DMS153 treated with DMSO at 0.1 percent for 48 hours (cell line): ENCODE measurements at regions not wholly inside any gene's neighbourhood (a gene's known extent, or its start where the extent isn't known, plus 50 kb on each side); places are given as distances from the start of the nearest gene placed in this dataset.

Experiments used
- DNase-seq: peaks from one replicate; lab custom pipeline; 2025; ENCODE audit not compliant: unreplicated experiment; lab: John Stamatoyannopoulos, UW

DNA sequence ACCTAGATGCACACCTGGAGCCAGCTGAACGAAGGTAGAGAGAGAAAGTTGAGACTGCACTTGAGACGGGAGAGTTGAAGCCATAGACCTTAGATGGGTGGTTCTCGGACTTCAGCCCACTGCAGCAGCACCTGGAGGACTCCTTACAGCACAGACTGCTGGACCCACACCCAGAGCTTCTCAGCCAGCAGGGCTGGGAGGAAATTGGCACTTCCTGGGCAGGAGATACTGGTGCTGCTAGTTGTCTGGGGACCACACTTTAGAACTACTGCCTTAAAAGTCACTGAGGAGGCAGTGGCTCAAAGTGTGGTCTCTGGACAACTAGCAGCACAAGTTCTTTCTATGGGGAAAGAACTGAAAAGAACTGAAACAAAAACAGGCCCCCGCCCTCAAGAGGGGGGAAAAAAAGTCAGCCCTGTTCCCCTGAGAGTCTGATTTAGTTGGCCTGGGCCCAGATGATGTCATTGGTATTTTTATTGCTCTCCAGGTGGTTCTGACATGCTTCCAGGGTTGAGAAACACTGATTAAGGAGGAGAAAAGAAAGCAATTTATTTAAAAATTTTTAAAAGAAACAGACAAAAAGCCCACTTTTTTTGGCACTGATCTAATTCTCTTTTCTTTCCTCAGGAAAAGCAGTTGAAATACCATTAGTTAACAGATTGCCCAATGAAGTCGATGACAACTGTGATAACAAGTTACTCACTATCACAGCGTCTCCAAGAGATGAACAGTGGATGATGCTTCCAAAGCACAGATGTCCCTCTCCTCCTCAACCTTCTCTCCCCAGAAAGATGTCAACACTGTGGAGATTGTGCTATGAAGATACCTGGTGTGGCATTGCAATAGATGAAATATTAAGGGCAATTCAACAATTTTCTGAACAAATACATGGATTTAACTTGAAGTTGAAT is 73.6 kb upstream of the ADAMTS16 start:
- no peak for DNase-seq

GRCh38 chr5:5069851-5070250 is 70.3 kb upstream of the ADAMTS16 start:
- DNase-seq: no peak

DNA sequence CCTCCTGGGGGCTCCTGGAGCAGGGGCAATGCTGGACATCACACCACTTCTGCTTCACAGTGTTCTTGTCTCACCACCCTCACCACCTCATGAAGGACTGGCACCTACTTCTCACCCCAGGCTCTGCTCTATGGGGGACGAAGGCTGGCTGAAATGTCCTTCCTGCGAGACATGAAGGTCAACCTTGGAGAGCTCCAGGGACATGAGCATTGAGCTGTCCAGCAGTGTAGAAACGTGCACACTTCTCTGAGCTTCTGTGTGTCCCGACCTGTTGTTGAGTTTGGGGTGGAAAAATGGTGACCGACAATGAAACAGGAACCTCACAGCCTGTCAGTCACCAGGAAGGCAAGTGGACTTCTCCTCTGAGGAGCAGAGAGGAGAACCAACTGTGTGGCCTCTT is 68.6 kb upstream of the ADAMTS16 start:
- DNase-seq: no peak

GRCh38 chr5:5077236-5077635 is 62.9 kb upstream of the ADAMTS16 start:
- DNase-seq: no peak

DNA sequence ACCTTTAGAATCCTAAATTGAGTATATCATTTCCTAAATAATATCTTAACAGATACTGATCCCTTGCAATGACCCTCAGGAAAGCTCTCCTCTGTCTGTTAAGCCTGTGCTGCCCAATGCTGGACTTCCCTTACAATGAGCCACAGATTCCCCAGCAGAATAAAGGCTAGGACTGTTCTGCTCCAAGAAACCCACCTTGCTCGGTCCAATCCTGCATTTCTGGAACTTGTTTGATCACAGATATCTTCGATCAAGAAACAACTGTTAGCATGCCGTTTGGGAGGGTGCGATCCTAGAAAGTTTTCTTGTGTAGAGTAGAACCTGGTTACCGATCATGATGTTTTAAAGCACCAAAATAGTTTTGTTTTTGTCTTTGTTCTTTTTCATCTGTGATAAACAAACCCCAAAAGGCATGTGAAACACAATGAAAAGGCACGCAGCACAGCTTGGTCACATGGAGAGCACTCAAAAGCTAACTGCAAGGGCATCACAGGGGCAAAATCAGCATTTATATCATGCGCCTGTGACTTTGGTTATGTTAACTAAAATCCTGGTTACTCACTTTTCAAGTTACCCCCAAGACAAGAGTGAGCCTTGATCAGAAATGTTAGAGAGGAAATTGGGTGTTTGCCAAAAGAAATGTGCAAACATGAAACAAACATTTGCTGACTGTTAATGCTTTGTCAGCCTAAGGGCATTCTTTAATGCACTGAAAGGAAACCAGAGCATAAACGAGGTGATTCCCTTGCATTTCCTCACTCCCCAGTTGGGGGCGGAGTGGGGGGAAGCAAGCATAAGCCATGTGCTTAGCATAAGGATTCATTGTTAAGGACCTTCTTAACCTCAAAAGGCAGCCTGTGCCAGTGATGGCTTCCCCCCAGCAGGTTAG is 61.9 kb upstream of the ADAMTS16 start:
- DNase-seq: no peak

DNA sequence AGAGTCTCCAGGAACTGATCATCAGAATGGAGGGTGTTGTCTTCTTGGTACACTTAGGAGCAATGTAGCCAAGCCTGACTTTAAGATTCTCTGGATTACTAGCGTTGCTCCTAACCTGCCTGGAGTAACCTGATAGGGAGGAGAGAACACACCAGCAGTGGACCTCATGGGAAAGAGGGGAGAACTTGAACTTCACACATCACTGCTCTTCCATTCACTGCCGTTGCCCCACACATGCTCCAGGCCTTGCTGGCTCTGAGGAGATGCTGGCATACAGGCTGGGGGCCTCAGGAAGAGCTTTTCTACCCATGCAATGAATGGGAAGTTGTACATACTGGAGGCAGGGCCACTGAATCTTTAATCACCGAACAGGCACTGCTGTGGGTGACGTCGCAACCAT is 60.3 kb upstream of the ADAMTS16 start:
- no peak for DNase-seq

DNA sequence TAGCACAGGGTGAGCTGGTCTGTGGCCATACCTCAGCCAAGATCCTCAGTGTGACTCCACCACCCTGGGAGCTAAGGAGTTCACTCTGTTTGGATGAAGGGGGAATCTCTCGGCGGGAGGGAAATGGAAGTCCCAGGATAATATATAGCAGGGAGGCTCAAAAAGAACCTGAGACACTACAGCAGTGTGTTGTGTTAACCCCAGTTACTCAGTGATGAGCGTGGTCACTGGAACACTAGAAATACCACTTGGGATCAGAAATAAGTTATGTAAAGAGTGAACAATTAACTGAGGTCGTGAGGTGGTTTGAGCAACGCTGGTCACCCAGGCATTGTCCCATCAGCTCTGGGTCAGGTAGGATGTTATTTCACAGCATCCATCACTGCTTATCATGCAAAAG is 59.3 kb upstream of the ADAMTS16 start:
- no peak for DNase-seq

- no peak for DNase-seq
These were observed 54.7 kb upstream of the ADAMTS16 start for GRCh38 chr5:5085381-5085780.

DNA sequence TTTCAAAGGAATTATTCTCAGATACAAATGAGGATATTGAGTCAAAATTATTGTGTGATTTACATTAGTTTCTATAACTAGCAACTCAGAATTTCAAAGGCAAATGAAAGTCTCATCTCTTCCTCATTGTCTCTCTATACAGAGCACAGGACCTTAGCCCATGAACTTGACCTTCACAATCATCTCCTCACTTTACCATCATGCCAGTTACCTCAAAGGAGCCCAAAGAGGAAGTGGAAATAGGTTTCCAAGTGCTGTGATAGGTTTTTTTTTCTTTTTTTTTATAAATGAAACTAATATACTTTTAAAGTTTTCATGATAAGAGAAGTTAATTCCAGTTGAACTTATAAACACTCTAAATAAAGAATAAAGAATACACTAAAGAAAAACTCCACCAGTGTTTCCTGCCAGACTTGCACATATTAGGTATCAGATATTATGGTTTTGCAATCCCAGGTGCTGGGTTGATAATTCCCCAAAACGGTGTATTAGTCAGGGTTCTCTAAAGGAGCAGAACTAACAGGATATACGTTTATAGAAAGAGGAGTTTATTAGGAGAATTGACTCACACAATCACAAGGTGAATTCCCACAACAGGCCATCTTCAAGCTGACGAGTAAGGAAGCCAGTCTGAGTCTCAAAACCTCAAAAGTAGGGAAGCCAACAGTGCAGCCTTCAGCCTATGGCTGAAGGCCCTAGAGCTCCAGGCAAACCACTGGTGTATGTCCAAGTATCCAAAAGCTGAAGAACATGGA is 50.1 kb upstream of the ADAMTS16 start:
- no peak for DNase-seq
